GM12874 (cell line): ENCODE measurements at regions not wholly inside any gene's neighbourhood (a gene's known extent, or its start where the extent isn't known, plus 50 kb on each side); places are given as distances from the start of the nearest gene placed in this dataset.

Source experiments
- TF ChIP-seq, protein P1 (sequence below): IDR thresholded peaks from 2 replicates; pipeline ENCODE4 v1.5.1; 2011; ENCODE audit warnings: low read depth, mild to moderate bottlenecking, control low read depth, low read length, moderate library complexity; ENCODE audit not compliant: insufficient read depth

DNA sequence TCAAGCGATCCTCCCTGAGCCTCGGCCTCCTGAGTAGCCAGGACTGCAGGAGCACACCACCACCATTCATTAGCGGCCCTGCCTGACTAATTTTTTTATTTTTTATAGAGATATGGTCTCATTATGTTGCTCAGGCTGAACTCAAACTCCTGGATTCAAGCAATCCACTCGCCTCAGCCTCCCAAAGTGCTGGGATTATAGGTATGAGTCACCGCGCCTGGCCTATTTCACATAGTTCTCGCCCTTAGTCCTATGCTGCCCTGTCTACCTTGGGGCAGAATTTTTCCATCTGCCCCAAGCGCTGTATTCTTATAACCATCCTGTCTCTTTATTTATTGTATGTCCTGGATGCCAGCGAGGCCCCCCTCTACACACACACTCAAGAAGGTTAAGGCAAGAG is 50.9 kb upstream of the BCL2L14 start:
- TF ChIP-seq, protein P1, sequence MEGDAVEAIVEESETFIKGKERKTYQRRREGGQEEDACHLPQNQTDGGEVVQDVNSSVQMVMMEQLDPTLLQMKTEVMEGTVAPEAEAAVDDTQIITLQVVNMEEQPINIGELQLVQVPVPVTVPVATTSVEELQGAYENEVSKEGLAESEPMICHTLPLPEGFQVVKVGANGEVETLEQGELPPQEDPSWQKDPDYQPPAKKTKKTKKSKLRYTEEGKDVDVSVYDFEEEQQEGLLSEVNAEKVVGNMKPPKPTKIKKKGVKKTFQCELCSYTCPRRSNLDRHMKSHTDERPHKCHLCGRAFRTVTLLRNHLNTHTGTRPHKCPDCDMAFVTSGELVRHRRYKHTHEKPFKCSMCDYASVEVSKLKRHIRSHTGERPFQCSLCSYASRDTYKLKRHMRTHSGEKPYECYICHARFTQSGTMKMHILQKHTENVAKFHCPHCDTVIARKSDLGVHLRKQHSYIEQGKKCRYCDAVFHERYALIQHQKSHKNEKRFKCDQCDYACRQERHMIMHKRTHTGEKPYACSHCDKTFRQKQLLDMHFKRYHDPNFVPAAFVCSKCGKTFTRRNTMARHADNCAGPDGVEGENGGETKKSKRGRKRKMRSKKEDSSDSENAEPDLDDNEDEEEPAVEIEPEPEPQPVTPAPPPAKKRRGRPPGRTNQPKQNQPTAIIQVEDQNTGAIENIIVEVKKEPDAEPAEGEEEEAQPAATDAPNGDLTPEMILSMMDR: no peak

DNA sequence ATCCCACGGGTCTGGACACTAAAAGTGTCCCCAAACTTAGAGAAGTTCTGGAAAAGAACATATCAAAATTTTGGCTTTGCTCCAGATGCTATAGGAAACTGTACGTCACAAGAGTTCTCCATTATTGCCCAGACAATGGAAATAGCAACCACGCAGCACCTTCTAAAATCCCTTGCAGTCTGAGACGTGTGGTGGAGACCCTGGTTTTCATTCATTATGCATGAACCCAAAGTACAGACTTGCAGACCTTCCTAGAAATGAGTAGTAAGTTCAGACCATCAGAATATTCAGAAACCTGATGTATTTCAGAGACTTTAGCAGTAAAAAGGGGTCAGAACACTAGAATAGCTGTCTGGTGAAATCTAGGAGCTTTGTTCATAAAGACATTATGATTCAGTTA is 50.0 kb upstream of the BCL2L14 start:
- TF ChIP-seq, protein P1: no peak
